HG03097 (cell line): ENCODE measurements at regions not wholly inside any gene's neighbourhood (a gene's known extent, or its start where the extent isn't known, plus 50 kb on each side); places are given as distances from the start of the nearest gene placed in this dataset.

Experiments
- ATAC-seq: cut with Tn5 transposase; IDR thresholded peaks from one replicate; pipeline ENCODE4 v1.9.1; 2021; ENCODE audit not compliant: unreplicated experiment, low FRiP score

DNA sequence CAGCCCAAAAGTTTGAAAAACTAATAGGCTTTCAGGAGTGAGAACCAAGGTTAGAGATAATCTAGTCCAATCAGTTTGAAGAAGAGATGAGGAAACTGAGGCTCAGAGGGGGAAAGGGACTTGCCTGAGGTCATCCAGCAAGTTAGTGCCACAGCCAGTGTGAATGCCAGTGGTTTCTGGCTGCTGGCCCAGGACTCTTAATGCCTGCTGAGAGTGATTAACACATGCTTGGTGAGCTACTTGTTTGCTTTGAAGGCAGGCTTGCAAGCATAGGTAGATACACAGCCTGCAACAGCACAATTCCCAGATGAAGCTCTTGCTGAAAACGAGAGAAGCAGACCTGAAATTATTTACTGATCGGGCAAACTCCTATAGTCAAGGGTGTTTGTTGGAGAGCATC, 591.6 kb upstream of the SGCD start:
- no peak for ATAC-seq

DNA sequence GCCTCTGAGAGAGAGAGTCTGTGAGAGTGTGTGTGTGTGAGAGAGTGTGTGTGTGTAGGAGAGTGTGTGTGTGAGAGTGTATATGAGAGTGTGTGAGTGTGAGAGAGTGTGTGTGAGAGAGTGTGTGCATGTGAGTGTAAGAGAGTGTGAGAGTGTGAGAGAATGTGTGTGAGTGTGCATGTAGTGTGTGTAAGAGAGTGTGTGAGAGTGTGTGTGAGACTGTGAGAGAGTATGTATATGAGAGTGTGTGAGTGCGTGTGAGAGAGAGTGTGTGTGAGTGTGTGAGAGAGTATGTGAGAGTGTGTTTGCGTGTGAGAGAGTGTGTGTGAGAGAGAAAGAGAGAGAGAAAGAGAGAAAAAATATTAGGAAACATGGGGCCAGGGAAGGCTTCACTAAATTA, 588.3 kb upstream of the SGCD start:
- no peak for ATAC-seq

DNA sequence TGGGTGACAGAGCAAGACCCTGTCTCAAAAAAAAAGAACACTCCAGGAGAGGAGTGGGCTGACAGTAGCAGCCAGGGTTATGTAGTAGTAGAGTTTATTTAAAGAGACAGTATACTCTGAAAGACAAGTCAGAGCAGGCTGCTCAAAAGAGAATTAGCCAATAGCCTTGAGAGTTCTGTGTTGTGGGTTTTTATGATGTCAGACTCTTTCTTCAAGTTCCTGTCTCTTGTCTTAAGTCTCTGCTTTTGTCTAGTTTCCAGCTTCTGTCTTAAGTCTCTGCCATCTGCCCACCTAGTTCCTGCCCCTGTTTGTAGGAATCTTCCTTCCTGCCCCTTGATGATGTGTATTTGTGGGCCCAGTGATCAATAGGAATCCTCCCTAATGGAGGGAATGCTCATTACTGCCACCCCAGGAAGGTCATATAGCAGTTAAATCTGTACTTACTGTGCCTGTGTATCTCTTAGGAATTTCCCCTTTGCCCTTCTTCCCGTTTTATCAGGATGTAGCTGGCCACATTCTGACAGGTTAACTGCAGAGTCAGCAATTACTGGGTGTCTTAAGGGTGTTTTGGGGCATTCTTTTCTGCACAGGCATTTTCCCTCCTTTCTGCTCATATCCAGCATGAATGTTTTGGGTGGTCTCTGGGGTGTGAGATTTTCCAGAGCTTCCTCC, 580.5 kb upstream of the SGCD start:
- ATAC-seq: no peak

DNA sequence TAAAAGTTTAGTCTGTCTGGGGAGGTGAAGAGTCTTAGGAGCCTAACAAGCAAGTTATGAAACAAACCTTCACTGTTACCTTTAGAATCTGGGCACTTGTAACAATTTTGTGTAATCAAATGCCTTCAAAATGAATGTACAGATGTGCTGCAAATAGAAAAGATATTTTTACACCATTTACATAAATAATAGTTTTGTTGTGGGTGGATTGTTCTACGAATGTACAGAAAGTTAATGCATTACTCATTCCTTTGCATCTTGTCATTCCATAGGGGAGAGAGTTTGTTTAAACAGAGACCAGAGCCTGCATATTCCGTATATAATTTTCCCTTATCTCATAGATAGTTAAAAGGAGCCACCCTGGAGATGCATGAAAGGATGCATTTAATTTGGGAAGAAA, 576.9 kb upstream of the SGCD start:
- ATAC-seq: no peak

DNA sequence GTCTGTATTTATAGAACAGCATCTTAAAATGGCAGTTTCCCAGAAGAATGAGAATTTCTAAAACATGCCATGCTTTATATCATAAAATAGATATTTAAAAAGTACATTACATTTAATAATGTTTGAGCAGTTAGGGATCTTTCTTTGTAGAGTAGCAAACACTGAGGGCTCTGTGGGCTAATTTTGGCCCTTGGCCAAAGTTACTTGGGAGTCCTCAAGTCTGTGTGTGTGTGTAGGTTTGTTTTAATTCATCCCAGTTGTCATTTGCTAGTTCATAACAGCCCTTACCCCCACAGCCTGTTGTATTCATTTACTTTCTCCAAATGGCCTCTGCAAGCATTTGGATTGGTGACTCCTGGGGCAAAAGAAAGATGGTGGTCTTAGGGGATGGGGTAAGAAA, 576.4 kb upstream of the SGCD start:
- ATAC-seq: no peak

DNA sequence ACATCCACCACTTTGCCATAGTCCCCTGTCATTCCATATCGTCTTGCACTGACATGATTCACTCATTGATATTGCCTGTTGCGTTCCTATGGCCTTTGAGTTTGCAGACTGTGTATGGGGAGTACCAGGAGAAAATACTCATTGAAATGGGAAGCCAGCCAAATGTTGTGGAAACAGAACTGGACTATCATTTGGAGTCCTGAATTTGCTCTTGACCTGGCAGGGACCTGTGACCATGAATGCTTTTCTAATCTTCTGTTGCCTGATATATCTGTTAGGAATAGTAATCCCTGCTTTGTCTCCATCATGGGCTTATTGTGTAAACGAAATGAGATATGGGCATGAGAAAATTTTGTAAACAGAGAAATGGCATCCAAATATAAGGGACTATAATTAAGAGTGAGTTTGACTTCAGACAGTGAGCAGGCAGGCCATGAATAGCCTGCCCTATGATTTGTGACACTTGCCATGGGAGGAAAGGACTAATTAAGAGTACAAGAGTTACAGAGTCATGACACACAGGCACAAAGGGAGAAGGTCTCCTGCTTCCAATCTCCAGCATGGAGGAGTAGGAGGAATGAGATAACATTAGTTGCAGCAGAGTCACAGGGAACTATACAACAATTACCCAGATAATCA, 572.9 kb upstream of the SGCD start:
- no peak for ATAC-seq

DNA sequence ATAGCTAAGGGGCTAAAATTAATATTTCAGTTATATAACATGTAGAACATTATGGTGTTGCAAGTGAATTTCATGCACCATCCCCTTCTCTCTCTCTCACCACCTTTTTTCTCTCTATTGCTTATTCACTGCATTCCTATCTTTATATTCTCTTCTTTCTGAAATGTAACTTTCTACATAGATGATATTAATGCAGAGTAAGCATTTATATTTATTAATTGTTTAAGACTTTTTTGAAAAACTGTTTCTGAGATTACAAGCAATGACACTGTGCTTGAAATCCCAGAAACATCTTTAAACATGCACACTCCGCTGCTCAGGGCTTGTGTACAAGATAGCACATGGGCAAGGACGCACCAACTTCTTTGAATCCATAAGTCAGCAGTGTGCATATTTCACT, 567.7 kb upstream of the SGCD start:
- no peak for ATAC-seq

DNA sequence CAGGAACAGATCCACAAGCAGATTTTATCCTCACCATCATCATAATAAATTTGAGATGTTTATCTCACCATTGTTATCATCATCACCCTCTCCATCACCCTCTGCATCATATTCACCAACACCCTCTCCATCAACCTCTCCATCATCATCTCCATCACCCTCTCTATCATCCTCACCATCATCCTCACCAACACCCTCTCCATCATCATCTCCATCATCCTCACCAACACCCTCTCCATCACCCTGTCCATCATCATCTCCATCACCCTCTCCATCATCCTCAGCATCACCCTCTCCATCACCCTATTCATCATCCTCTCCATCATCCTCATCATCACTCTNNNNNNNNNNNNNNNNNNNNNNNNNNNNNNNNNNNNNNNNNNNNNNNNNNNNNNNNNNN, 567.0 kb upstream of the SGCD start:
- no peak for ATAC-seq

DNA sequence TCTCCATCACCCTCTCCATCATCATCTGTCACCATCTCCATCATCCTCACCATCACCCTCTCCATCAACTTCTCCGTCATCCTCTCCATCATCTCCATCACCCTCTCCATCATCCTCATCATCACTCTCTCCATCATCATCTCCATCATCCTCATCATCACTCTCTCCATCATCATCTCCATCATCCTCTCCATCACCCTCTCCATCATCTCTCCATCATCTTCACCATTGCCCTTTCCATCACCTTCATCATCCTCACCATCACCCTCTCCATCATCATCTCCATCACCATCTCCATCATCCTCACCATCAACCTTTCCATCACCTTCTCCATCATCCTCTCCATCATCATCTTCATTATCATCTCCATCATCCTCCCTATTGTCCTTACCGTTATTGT, 565.5 kb upstream of the SGCD start:
- ATAC-seq: no peak

DNA sequence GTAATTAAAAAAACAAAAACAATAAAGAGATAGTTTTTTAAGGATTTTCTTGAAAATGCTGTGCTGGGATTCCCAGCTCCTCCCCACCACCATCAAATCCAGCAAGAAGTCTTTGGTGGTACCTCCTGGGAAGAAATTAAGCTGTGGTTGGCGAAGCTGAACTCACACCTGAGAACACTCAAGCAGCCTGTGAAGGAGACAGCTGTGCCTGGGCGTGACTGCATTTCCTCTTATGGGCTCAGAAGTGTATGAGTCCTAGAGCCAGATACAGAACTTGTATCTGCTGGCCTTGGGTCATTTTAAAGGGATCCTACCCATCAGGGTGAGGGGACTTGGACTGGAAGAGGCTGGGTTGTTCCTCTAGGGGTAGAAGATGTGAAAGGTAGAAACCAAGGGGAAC, 561.2 kb upstream of the SGCD start:
- ATAC-seq: no peak

DNA sequence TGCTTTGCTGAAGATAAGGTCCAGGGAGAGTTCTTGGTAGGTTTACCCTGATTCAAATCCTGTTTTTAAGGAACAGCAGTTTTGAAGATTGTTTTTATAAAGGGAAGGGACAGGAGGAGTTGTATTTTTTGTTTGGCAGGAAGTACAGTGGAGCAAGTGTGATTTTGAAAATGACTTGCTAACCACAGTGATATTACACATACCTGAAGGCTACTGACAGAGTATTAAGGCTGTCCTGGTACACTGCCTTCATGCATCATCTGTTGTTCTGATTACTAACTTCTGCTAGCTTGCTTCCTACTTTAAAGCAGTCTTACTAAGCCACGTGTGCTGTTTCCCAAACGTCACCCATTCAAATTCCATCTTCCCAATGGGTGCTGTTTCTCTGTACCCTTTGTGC, 559.5 kb upstream of the SGCD start:
- no peak for ATAC-seq

DNA sequence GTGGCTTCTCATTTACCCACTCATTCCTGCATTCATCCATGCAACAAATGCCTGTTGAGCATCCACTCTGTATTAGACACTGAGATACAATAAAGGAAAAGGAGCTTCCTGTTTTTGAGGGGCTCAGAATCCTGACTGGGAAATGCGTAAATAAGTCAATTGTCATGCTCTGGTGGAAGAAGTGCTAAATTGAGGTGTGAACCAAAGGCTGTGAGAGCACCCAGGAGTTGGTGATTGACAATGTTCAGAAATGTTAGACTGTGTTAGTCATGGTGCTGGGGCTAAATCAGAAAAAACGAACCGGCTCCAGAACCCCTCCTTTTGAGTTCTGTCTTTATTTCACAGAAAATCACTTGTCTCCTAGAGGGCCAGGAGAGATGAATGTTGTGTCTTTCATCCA, 558.6 kb upstream of the SGCD start:
- no peak for ATAC-seq

DNA sequence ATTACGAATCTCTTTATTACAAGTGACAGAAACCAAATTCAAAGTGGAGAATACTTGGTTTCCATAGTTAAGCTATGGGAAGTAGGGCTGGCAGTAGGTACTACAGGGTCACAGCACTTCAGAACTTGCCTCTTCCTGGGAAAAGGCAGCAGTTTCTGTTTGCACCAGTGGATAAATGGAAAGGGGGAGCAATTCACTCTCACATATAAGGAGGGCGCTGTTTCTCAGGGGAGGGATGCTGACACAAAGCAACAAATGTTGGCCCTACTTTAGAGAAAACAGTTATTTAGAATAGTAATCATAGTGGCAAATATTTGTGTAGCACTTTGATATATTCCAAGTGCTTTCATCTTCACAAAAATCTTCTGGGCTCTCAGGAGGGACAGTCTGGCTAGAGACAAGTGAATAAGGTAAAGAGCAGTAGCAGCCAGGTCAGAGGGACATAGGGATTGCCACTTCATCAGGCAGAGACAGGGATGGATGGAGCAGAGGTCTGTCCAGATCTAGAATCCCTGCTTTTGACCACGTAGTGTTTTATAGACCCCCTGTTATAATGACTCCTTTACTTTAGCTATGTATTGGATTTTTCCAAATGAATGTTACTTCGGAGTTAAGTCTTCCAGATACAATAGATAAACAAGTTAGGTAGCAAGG, 554.8 kb upstream of the SGCD start:
- no peak for ATAC-seq

DNA sequence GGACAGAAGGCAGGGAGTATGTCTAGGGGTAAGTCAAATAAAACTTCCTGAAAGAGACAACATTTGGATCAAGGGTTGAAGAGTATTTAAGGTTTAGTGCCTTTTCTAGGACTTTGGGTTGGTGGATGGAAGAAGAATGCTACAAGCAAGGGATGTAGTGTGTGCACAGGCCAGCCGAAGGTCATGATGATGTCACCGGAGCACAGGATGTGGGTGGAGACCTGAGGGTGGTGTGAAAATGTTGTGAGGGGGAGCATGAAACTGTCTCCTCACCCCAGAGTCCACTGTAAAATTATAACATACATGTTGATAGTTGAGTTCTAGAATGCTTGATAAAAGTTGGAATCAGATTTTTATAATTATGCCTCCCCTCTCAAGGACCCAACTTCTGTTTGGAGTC, 553.3 kb upstream of the SGCD start:
- ATAC-seq: no peak

DNA sequence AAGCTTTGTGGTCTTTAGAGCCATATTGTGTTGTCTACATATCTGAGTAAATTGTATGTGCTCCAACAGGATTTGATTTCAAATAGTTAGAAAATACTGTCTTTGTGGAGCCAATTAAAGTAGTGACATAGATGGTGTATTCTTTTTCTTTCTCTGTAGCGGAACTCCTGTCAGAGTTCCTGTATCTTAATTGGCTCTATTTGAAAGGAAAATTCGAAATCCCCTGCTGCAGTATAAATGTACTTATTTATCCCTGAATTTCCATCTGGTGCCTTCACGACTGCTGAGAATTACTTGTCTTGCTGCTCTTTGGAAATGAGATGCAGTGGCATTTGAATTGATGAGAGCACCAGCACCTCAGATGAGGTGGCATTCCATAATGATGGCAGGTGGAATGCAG, 546.7 kb upstream of the SGCD start:
- no peak for ATAC-seq

DNA sequence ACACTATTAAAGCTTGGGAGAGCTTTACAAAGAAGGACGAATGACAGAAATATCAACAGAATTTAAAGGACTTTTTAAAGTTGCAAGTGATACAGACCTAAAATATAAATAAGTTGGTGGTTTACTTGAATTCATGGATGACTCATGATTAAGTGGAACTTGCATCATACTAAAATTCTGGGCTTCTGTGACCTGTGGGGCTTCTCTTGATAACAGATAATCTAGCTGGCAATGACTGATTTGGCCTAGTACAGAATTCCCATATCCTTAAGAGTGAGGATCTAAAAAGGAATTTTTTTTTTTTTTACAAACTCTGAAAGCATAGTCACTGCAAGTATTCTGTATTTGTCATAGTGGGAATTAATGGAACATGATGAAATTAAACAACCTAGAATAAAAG, 543.7 kb upstream of the SGCD start:
- no peak for ATAC-seq

DNA sequence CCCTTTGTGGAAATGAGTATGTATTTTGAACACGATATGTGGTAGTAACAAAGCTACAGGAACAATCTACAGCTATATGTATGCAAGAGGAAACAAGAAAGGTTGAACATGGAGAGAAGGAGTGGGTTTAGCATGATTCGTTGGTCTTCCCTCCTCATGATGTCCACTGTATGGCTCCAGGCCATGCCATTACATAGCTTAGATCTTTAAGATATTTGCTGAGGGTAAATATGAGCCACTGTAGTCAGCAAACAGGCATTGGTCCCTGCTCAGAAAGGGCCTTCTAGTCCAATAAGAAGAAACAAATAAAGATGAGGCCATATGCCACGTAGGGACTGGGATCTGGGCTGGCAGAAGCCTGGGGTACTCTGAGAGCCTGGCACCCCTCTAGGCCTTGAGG, 543.2 kb upstream of the SGCD start:
- ATAC-seq: no peak

DNA sequence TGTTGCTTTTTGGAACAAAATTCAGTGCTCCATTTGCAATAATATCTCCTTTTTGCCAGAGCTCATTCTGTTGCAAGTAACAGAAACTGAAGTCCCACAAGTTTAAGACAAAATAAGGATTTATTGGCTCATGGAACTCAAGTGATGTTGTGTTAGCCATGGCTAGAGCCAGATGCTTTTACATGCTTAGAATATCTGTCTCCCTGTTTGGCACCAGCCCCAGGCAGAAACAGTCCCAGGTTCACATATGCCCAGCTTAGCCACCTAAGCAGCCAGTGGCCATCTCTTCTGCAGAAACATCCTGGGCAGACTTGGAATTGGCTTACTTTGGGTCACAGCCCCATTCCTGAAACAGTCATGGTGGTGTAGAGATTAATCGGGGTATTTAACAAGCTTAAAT, 540.9 kb upstream of the SGCD start:
- no peak for ATAC-seq

DNA sequence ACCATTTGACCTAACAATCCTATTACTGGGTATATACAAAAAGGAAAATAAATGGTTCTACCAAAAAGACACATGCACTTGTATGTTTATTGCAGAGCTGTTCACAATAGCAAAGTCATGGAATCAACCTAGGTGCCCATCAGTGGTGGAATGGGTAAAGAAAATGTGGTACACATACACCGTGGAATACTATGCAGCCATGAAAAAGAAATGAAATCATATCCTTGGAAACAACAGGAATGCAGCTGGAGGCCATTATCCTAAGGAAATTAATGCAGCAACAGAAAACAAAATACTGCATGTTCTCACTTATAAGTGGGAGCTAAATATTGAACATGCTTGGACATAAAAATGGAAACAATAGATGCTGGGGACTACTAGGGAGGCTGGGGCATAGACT, 534.1 kb upstream of the SGCD start:
- no peak for ATAC-seq

DNA sequence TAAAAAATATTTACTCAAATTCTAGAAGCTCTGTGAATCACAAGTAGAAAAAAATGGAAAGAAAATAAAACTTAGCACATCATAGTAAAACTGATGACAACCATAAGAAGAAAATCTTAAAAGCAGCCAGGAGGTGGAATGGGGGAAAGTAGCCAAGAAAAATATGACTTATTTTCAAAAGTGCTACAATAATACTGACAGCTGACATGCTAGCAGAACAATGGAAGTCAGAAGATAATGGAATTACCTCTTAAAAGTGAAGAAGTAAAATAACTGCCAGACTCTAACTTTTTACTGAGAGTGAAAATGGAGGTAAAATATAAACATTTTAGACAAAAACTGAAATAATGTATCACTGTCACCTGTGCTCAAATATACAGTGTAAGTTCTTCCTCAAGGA, 532.2 kb upstream of the SGCD start:
- no peak for ATAC-seq

DNA sequence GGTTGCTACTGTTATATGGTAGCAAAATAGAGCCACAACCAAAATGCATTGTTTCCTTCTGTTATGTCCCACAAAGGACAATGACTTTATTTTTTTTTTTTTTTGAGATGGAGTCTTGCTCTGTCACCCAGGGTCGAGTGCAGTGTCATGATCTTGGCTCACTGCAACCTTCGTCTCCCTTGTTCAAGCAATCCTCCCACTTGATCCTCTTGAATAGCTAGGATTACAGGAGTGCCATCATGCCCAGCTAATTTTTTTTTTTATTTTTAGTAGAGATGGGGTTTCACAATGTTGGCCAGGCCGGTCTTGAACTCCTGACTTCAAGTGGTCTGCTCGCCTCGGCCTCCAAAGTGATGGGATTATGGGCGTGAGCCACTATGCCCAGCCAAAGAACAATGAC, 527.7 kb upstream of the SGCD start:
- ATAC-seq: no peak

DNA sequence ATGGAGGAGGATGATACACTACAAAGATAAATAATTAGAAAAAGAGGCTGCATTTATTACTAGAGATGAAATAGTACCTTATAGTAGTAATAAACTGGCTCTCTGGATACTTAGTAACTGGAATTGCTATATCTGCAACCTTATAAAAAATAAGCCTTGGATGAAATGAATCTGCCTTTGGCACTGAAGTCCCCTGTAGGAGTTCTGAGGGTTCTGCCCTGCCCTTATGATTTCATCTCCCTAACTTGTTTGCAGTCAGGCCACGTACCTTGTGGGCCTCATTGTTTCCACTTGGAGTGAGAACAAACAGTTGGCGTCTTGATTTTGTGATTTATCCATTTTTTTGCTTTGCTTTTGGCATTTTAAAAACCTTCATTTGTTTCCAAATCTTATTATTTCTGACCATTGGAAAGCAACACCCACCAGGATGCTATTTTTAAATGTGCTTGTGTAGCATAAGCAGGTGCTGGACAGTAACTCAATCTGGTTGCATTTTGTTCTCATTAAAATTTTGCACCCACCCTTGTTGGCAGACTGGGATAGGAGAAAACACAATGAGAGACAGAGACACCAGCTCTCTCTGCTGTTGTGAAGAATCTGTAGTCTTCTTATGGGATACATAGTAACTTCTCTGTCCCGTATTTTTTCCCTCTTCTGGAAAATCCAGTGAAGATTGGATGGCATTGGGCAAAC, 518.9 kb upstream of the SGCD start:
- no peak for ATAC-seq
